ENCODE measurements at regions not wholly inside any gene's neighbourhood (a gene's known extent, or its start where the extent isn't known, plus 50 kb on each side); places are given as distances from the start of the nearest gene placed in this dataset.
"Not testable (repeated sequence)": the region's sequence is repeated elsewhere in the genome, so short reads cannot be mapped to it uniquely, and the experiment has no call there.

DNA sequence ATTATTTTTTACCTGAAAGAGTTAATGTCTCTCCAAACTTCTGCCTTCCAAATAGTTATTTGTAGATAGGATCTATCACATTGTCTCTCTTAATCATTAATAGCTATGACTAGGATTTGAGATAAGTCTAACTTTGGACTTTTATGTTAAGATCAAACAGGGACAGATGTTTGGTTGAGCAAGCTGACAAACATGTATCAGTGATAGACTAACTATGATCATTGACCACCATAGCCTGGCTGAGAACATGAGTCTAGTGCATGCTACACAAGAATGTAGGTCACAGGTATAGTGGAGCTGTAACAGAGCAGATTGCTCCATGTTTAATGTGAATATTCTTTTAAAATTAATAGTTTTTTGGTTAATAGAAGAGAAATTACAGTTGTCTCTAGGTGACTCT, 52.0 kb downstream of the SYT15B start:
- CTCF ChIA-PET; H3K27me3 Mint-ChIP-seq (ENCODE audit: insufficient read depth, unreplicated experiment); H3K4me3 ChIP-seq (ENCODE audit: low read depth, low read length); H3K9me3 Mint-ChIP-seq (ENCODE audit: unreplicated experiment); H3K4me1 Mint-ChIP-seq (ENCODE audit: low read depth, unreplicated experiment); POLR2A ChIA-PET; H3K9me3 ChIP-seq; BruUV-seq (replicated peaks); intact Hi-C loops (cut with micrococcal nuclease; ENCODE audit: unreplicated experiment); H3K36me3 Mint-ChIP-seq (ENCODE audit: insufficient read depth, unreplicated experiment); H3K27me3 ChIP-seq (replicated peaks; ENCODE audit: control insufficient read depth, insufficient read depth, low read length); H3K27ac Mint-ChIP-seq (ENCODE audit: unreplicated experiment); H3K36me3 ChIP-seq (ENCODE audit: control insufficient read depth, insufficient read depth, low read length); H3K4me3 Mint-ChIP-seq (ENCODE audit: unreplicated experiment); H3K4me1 ChIP-seq: not testable (repeated sequence)
- peak in 1 of 2 experiments; percentile 68 for DNase-seq

DNA sequence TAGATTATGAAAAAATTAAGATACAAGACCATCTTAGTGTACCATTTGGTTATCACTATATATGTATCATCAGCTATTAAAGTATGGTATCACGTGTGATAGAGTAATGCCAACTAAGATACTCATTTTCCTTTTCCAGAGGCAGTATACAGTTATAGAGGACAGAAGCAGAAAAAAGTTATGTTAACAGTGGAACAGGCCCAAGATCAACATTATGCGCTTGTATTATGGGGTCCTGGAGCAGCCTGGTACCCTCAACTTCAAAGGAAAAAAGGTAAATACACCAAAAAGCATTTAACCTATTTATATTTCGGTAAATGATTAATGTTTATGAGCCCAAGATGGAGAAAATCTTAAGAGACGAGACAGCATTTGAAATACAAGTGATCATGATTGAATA, 52.9 kb downstream of the SYT15B start:
- H3K4me3 ChIP-seq (ENCODE audit: low read depth, low read length); POLR2A ChIA-PET; DNase-seq: not testable (repeated sequence)

DNA sequence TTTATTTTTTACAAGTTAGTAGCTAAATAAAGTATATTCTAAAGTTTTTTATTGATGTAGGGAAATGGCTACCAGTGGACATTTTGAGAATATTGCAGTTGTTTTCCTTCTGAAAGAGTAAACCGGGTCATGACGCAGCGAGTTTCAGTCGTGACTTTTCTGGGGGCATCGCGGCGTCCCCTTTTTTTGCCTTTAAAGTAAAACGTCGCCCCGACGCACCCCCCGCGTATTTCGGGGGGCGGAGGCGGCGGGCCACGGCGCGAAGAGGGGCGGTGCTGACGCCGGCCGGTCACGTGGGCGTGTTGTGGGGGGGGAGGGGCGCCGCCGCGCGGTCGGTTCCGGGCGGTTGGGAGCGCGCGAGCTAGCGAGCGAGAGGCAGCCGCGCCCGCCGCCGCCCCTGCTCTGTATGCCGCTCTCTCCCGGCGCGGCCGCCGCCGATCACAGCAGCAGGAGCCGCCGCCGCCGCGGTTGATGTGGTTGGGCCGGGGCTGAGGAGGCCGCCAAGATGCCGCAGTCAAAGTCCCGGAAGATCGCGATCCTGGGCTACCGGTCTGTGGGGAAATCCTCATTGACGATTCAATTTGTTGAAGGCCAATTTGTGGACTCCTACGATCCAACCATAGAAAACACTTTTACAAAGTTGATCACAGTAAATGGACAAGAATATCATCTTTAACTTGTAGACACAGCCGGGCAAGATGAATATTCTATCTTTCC, 57.5 kb downstream of the SYT15B start:
- BruUV-seq (replicated peaks), result TSS peak; percentile 94
- peak overlapping the region; percentile 35 for H3K4me3 ChIP-seq (ENCODE audit: low read depth, low read length)
- H3K4me1 Mint-ChIP-seq (ENCODE audit: low read depth, unreplicated experiment); H3K27me3 ChIP-seq (replicated peaks; ENCODE audit: control insufficient read depth, insufficient read depth, low read length); H3K9me3 ChIP-seq; POLR2A ChIA-PET; H3K4me1 ChIP-seq; intact Hi-C loops (cut with micrococcal nuclease; ENCODE audit: unreplicated experiment); H3K27ac Mint-ChIP-seq (ENCODE audit: unreplicated experiment); H3K36me3 Mint-ChIP-seq (ENCODE audit: insufficient read depth, unreplicated experiment); CTCF ChIA-PET; H3K9me3 Mint-ChIP-seq (ENCODE audit: unreplicated experiment); H3K27me3 Mint-ChIP-seq (ENCODE audit: insufficient read depth, unreplicated experiment); H3K36me3 ChIP-seq (ENCODE audit: control insufficient read depth, insufficient read depth, low read length): not testable (repeated sequence)
- peak; percentile 86 to 89 for DNase-seq
- H3K4me3 Mint-ChIP-seq (ENCODE audit: unreplicated experiment), result peak overlapping the region; percentile 60

More for the DNA sequence above, 52.9 kb downstream of the SYT15B start:
- H3K4me1 ChIP-seq; H3K27ac Mint-ChIP-seq (ENCODE audit: unreplicated experiment); CTCF ChIA-PET; H3K9me3 Mint-ChIP-seq (ENCODE audit: unreplicated experiment); H3K27me3 ChIP-seq (replicated peaks; ENCODE audit: control insufficient read depth, insufficient read depth, low read length); H3K36me3 Mint-ChIP-seq (ENCODE audit: insufficient read depth, unreplicated experiment); H3K36me3 ChIP-seq (ENCODE audit: control insufficient read depth, insufficient read depth, low read length); H3K9me3 ChIP-seq; H3K27me3 Mint-ChIP-seq (ENCODE audit: insufficient read depth, unreplicated experiment); BruUV-seq (replicated peaks); H3K4me1 Mint-ChIP-seq (ENCODE audit: low read depth, unreplicated experiment); intact Hi-C loops (cut with micrococcal nuclease; ENCODE audit: unreplicated experiment): not testable (repeated sequence)
- H3K4me3 Mint-ChIP-seq (ENCODE audit: unreplicated experiment), result peak overlapping the region; percentile 31

DNA sequence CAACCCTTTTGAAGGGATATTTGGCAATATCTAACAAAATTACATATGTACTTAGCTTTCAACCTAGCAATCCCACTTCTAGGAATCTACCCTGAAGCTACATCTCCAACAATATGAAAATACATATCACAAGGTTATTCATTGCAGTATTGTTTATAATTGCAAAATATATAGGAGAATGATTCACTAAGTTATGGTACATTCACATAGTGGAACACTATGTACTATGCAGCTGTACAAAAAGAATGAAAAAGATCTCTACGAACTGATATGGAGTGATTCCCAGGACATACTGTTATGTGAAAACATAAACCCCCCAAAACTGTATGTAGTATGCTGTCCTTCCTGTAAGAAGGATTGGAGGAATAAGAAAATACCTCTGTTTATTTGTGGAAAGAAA, 62.1 kb downstream of the SYT15B start:
- H3K4me3 ChIP-seq (ENCODE audit: low read depth, low read length); DNase-seq; H3K36me3 Mint-ChIP-seq (ENCODE audit: insufficient read depth, unreplicated experiment); H3K27me3 Mint-ChIP-seq (ENCODE audit: insufficient read depth, unreplicated experiment); POLR2A ChIA-PET; CTCF ChIA-PET; H3K36me3 ChIP-seq (ENCODE audit: control insufficient read depth, insufficient read depth, low read length); BruUV-seq (replicated peaks); H3K9me3 Mint-ChIP-seq (ENCODE audit: unreplicated experiment); H3K27me3 ChIP-seq (replicated peaks; ENCODE audit: control insufficient read depth, insufficient read depth, low read length); intact Hi-C loops (cut with micrococcal nuclease; ENCODE audit: unreplicated experiment); H3K4me1 ChIP-seq; H3K9me3 ChIP-seq; H3K4me3 Mint-ChIP-seq (ENCODE audit: unreplicated experiment): not testable (repeated sequence)
- peaks cover 14% of the 10 kb centered on the region for H3K4me1 Mint-ChIP-seq (ENCODE audit: low read depth, unreplicated experiment)
- peak overlapping the region; percentile 8 for H3K27ac Mint-ChIP-seq (ENCODE audit: unreplicated experiment)

DNA sequence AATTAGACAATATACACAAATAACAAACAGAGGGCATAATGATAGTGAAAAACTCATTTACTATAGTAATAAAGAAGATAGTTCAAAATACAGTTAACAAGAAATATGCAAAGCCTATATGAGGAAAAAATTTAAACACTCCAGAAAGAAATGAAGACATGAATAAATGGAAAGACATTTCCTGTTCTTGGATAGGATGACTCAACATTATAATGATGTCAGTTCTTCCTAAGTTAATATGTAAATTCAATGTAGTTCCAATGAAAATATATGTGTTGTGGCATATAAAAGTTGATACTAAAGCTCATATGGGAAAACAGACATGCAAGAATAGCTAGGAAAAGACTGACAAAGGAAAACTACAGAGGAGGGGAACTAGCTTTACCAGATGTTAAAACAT, 63.5 kb downstream of the SYT15B start:
- CTCF ChIA-PET; DNase-seq; H3K36me3 ChIP-seq (ENCODE audit: control insufficient read depth, insufficient read depth, low read length); BruUV-seq (replicated peaks); H3K27ac Mint-ChIP-seq (ENCODE audit: unreplicated experiment); H3K4me3 ChIP-seq (ENCODE audit: low read depth, low read length); intact Hi-C loops (cut with micrococcal nuclease; ENCODE audit: unreplicated experiment); H3K27me3 ChIP-seq (replicated peaks; ENCODE audit: control insufficient read depth, insufficient read depth, low read length); H3K36me3 Mint-ChIP-seq (ENCODE audit: insufficient read depth, unreplicated experiment); H3K4me1 ChIP-seq; H3K9me3 ChIP-seq; H3K9me3 Mint-ChIP-seq (ENCODE audit: unreplicated experiment); H3K27me3 Mint-ChIP-seq (ENCODE audit: insufficient read depth, unreplicated experiment); H3K4me3 Mint-ChIP-seq (ENCODE audit: unreplicated experiment); POLR2A ChIA-PET: not testable (repeated sequence)
- peaks cover 25% of the 10 kb centered on the region for H3K4me1 Mint-ChIP-seq (ENCODE audit: low read depth, unreplicated experiment)

DNA sequence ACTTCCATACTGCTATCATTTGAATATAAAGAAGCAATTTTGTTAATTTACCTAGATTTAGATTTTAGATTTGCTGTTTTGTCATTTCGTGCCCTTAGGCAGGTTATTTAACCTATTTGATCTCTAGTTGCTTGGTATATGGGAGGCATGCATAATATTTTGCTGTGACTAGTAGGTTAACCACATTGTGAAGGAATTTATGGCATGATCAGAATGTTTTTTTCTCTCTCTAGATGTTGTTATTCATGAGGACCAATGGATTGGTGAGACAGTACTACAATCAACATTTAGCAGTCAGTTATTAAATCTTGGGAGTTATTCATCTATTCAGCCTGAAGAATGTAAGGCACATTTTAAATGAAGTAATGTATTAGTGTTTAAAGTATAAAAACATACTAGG, 67.2 kb downstream of the SYT15B start:
- H3K36me3 ChIP-seq (ENCODE audit: control insufficient read depth, insufficient read depth, low read length); H3K9me3 Mint-ChIP-seq (ENCODE audit: unreplicated experiment); intact Hi-C loops (cut with micrococcal nuclease; ENCODE audit: unreplicated experiment); H3K4me3 Mint-ChIP-seq (ENCODE audit: unreplicated experiment); H3K27ac Mint-ChIP-seq (ENCODE audit: unreplicated experiment); H3K27me3 ChIP-seq (replicated peaks; ENCODE audit: control insufficient read depth, insufficient read depth, low read length); H3K36me3 Mint-ChIP-seq (ENCODE audit: insufficient read depth, unreplicated experiment); CTCF ChIA-PET; DNase-seq; BruUV-seq (replicated peaks); H3K9me3 ChIP-seq; H3K4me3 ChIP-seq (ENCODE audit: low read depth, low read length); H3K27me3 Mint-ChIP-seq (ENCODE audit: insufficient read depth, unreplicated experiment); H3K4me1 ChIP-seq; POLR2A ChIA-PET: not testable (repeated sequence)
- peaks cover 18% of the 10 kb centered on the region for H3K4me1 Mint-ChIP-seq (ENCODE audit: low read depth, unreplicated experiment)

DNA sequence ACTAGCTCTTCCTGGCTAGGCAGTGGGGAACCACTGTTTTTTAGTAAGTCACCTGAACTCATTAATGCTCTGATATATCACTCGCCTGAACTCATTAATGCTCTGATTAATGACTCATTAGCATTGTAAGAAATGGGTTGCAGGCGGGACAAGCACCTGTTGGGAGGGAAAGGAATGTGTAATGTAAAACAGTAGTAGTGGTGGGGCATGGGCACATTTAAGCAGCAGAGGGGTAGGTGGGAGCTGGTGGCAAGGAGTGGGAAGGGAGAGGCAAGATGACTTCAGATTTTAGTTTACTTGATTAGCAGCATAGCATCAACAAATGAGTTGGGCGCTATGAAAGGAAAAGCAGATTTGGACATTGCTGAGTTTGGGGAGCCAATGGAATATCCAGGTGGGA, 68.2 kb downstream of the SYT15B start:
- POLR2A ChIA-PET; H3K4me3 ChIP-seq (ENCODE audit: low read depth, low read length); CTCF ChIA-PET: not testable (repeated sequence)

More for the DNA sequence above, 68.2 kb downstream of the SYT15B start:
- H3K27ac Mint-ChIP-seq (ENCODE audit: unreplicated experiment); H3K9me3 Mint-ChIP-seq (ENCODE audit: unreplicated experiment); BruUV-seq (replicated peaks); H3K27me3 Mint-ChIP-seq (ENCODE audit: insufficient read depth, unreplicated experiment); H3K4me3 Mint-ChIP-seq (ENCODE audit: unreplicated experiment); H3K36me3 ChIP-seq (ENCODE audit: control insufficient read depth, insufficient read depth, low read length); DNase-seq; intact Hi-C loops (cut with micrococcal nuclease; ENCODE audit: unreplicated experiment); H3K4me1 ChIP-seq; H3K9me3 ChIP-seq; H3K36me3 Mint-ChIP-seq (ENCODE audit: insufficient read depth, unreplicated experiment); H3K27me3 ChIP-seq (replicated peaks; ENCODE audit: control insufficient read depth, insufficient read depth, low read length): not testable (repeated sequence)
- peaks cover 17% of the 10 kb centered on the region for H3K4me1 Mint-ChIP-seq (ENCODE audit: low read depth, unreplicated experiment)

All from Caco-2 (cell line).